HG03095 (cell line): ENCODE measurements at regions not wholly inside any gene's neighbourhood (a gene's known extent, or its start where the extent isn't known, plus 50 kb on each side); places are given as distances from the start of the nearest gene placed in this dataset.
"Not testable (repeated sequence)": the region's sequence is repeated elsewhere in the genome, so short reads cannot be mapped to it uniquely, and the experiment has no call there.

ENCODE experiments used
- ATAC-seq: cut with Tn5 transposase; IDR thresholded peaks from one replicate; pipeline ENCODE4 v1.9.1; 2021; ENCODE audit warnings: moderate library complexity; ENCODE audit not compliant: unreplicated experiment

DNA sequence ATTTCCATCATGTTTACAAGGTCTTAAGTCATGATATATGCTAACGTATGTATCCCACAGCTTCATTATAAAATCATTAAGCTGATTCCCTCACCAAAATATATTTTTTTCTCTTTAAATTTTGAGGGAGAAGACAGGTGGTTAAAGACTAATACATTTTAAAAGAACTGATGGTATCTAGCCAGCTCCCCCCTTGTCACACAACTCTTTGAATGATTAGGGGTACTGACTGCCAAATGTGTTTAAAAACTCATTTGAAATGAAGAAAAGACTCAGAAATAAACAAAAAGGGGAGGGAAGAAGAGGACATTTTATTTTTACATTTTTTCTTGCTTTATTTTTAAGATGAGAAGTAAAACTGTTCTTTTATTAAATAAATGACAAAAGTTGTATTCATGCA, 805.3 kb downstream of the SATB2 start:
- ATAC-seq: no peak

- ATAC-seq: no peak
Observed at GRCh38 chr2:198645816-198646215, 811.9 kb downstream of the SATB2 start.

GRCh38 chr2:198641161-198641560, 816.6 kb downstream of the SATB2 start:
- no peak for ATAC-seq

GRCh38 chr2:198640463-198640862, 817.3 kb downstream of the SATB2 start:
- ATAC-seq: no peak

DNA sequence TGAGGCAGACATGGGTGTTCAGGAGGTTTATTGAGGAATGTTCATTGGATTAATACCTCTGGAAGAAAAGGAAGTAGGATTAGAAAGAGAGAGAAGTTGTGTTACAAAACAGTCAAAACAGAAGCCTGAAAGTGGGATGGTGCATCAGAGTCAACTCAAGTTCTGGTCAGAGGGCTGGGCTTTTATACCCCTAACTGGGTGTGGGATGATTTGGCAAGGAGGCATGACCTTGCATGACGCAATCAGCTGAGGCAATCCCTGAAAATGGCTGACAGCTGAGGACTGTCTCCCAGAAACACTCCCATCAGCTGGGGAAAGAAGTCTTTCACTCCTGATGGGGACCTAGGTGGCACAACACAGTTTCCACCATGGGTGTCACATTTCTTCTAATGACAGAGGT, 818.2 kb downstream of the SATB2 start:
- no peak for ATAC-seq

DNA sequence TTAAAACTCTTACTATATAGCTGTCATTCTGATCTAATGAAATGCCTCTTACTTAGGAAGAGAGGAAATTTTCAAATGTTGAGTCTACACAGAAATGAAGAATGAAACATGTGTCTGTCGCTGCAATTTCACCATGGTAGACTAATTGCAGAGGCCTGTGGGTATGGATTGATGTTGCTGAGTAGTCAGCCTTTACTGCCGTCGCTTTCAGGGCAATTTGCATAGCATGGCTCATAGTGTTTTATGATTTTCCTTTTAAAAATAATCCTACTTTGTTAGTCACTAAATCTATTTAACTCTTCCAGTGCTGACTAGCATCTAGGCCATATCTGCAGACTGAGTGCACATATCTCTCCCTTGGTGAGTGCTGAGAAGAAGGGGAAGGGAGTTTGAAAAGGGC, 819.2 kb downstream of the SATB2 start:
- no peak for ATAC-seq

GRCh38 chr2:198630384-198630783, 826.0 kb downstream of the PLCL1 start:
- no peak for ATAC-seq

DNA sequence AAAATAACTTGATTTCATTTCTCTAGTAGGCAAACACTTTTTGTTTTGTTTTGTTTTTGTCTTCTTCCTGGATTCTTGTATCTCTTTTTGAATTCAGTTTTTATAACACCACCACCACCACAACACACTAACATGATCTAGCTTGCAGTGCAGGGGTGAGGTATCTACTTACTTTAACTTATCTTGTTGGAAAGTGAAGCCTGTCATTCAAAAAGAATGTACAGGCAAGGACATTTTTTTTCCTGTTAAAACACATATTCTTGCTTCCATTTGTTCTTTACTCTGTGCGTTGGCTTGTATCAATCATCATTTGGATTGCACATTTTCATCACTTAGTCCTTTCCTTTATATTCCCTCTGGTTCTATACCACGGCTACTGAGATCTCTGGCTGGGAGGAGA, 824.2 kb downstream of the PLCL1 start:
- no peak for ATAC-seq

DNA sequence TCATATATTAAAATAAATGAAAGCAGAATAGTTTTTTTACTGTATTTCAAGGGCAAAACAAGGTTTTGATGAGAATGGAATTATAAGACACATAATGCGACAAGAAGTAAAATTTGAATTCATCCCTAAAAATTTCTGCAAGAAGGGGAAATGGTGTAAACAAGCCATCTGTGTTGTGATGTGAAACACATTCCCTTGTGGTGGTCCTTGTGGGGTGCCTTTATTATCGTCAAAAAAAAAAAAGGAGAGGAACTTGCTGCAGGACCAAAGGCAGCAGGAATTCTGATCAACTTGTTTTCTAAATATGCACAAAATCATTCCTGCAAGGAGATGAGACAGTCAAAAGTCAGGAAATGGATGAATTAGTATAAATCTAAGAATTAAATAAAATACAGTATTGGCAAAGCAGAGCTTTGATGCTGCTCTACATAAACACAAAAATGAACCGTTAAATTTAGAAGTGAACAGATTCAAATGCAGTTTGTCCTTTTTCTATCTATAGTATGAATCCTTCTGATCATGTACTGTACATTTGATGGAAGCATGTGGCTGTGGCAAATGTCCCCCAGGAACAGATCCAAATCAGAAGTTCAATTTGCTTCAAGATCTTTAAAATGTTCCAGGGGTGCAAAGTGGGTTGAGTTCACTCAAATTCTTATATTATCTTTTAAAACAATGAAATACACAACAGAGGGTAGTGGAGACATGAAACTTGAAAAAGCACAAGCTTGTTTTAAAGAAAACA, 818.8 kb downstream of the PLCL1 start:
- no peak for ATAC-seq

DNA sequence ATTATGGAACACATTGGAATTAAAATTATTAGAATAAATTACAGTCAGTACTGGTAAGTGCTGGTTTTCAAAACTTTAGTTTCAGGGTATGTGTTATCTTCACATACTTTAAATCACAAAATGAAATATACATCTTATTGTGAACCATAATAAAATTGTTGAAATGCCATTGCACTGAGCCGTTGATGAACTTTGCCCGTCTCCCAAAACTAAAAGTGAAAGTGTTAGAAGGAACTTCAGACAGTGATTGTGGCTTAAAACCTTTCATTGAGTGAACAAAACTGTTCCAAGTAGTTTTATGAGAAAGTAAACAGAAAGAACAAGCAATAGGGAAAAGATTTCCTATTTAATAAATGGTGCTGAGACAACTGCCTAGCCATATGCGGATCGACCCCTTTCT, 811.6 kb downstream of the PLCL1 start:
- ATAC-seq: no peak

GRCh38 chr2:198611201-198611600, 806.8 kb downstream of the PLCL1 start:
- ATAC-seq: no peak

DNA sequence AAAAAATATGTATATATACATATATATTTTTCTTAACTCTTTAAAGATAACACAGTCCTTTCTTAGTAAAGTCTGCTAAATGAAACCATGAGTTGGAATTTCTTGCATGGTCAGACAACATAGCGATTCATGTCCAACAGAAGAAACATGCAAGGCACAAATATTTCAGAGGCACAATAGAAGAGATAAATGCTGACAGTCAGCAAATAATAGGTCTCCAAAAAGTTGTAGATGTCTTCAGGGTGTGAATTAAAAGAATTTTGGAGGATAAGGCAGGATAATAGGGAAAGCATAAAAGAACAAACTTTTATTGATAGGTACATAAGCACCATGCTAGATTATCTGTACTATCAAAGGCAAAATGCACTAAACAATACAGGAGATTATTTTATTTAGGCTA, 800.2 kb downstream of the PLCL1 start:
- ATAC-seq: no peak

- ATAC-seq: not testable (repeated sequence)
Observed at GRCh38 chr2:198602986-198603385, 798.6 kb downstream of the PLCL1 start.

DNA sequence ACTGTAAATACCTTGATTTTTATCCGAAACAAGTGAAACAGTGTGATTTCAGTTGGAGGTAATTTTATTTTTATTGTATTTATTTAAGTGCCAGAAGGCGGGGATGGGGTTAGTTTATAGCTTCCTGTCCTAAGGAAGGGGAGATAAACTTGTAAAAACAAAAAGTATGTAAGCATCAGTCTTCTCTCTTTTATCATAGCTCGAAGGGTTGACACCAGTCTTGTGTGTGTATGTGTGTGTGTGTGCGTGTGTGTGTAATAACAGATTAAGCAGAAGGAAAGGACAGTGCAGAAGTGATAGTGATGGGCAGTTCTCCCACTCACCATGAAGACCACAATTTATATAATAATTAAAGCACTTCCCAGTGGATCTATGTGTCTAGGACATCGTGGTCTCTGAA, 793.3 kb downstream of the PLCL1 start:
- ATAC-seq: no peak

DNA sequence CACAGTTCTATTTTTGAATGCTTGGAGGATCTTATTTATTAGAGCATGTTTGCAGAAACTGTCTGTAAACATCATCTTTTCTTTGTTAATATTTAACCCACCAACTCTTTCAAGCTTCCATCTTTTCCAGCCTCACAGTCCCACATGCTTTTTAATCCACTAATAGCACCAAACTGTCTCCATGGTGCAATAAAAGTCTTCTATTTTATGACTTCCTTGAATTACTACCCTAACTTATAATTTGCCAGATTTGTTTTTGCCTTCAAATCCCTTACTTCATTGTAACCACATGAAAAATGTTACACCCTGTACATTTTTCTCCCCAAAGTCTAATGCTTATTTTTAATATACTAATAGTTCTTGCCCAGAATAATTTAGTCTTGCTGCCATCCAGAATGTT, 792.6 kb downstream of the PLCL1 start:
- ATAC-seq: no peak

GRCh38 chr2:198595721-198596120, 791.3 kb downstream of the PLCL1 start:
- ATAC-seq: no peak

GRCh38 chr2:198591586-198591985, 787.2 kb downstream of the PLCL1 start:
- ATAC-seq: no peak

- no peak for ATAC-seq
Observed at GRCh38 chr2:198587741-198588140, 783.3 kb downstream of the PLCL1 start.

GRCh38 chr2:198587240-198587639, 782.8 kb downstream of the PLCL1 start:
- ATAC-seq: no peak

GRCh38 chr2:198571393-198571792, 767.0 kb downstream of the PLCL1 start:
- no peak for ATAC-seq

DNA sequence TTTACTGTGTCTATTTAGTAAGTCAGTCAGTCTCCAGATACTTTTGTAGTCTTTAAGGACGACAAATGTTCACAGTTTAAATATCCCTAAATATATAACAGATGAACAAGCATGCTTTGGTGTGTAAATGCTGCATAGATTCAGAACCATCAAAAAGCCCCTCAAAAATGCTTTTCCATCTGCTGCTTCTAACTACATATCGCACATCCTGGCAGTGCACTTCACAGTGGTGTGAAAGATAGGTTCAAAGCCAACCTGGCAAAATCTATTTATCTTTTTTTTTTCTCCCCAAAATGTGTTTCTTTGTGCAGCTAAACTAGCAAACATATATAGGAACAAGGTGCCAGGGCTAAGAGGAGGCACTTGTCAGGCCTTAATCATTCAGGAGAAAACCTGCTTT, 753.8 kb downstream of the PLCL1 start:
- ATAC-seq: no peak

DNA sequence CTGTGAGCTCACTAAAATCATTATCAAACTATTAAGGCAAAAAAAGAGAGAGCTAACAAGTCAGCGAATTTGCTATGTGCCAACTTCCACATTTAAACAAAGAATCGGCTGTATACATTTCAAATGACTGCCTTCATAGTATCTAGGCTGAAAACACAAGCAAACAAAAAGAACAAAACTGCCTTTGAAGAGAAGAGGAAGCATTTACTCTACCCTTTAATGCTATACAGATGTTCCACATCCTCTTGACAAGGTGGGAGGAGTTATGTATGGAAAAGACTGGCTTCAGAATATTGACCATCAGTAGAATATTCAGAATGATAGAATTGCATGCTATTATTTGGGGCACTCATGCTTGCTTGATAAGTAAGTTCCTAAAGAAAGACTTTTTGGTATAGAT, 741.7 kb downstream of the PLCL1 start:
- ATAC-seq: no peak

- ATAC-seq: no peak
Observed at GRCh38 chr2:198545411-198545810, 741.0 kb downstream of the PLCL1 start.
